Smooth muscle cell (in vitro differentiated cells): ENCODE measurements at regions not wholly inside any gene's neighbourhood (a gene's known extent, or its start where the extent isn't known, plus 50 kb on each side); places are given as distances from the start of the nearest gene placed in this dataset.

Source experiments
- DNase-seq: peaks from one replicate; lab custom pipeline; 2025; ENCODE audit not compliant: unreplicated experiment; lab: John Stamatoyannopoulos, UW
- H2AFZ ChIP-seq: fragments of 200-600 bp; sonication (generic); 2 replicates; pipeline ENCODE4 v1.6.0; 2016; ENCODE audit warnings: antibody characterized with exemption, low read depth, mild to moderate bottlenecking
- H3F3A ChIP-seq: fragments of 200-600 bp; sonication (generic); 2 replicates; pipeline ENCODE4 v1.6.0; 2017; ENCODE audit warnings: antibody characterized with exemption, low read depth
- H3K27ac ChIP-seq: fragments of 200-600 bp; sonication (generic); 2 replicates; pipeline ENCODE4 v1.5.1; 2016; ENCODE audit warnings: low read depth, mild to moderate bottlenecking
- H3K27me3 ChIP-seq: fragments of 200-600 bp; sonication (generic); 2 replicates; pipeline ENCODE4 v1.6.1; 2016; ENCODE audit warnings: low read depth, mild to moderate bottlenecking
- H3K36me3 ChIP-seq: fragments of 200-600 bp; sonication (generic); 2 replicates; pipeline ENCODE4 v1.5.1; 2016; ENCODE audit warnings: low read depth
- H3K4me1 ChIP-seq: fragments of 200-600 bp; sonication (generic); 2 replicates; pipeline ENCODE4 v1.5.1; 2016; ENCODE audit warnings: low read depth
- H3K4me2 ChIP-seq: fragments of 200-600 bp; sonication (generic); 2 replicates; pipeline ENCODE4 v1.6.0; 2016; ENCODE audit warnings: mild to moderate bottlenecking
- H3K4me3 ChIP-seq: fragments of 200-600 bp; sonication (generic); 2 replicates; pipeline ENCODE4 v1.5.1; 2016; ENCODE audit warnings: mild to moderate bottlenecking
- H3K79me2 ChIP-seq: fragments of 200-600 bp; sonication (generic); 2 replicates; pipeline ENCODE4 v1.6.0; 2016; ENCODE audit warnings: low read depth, mild to moderate bottlenecking
- H3K9ac ChIP-seq: fragments of 200-600 bp; sonication (generic); 2 replicates; pipeline ENCODE4 v1.6.0; 2016; ENCODE audit warnings: low read depth
- H3K9me3 ChIP-seq: fragments of 200-600 bp; sonication (generic); replicated peaks from 2 replicates; pipeline ENCODE4 v1.5.1; 2016; ENCODE audit warnings: low read depth
- H4K20me1 ChIP-seq: fragments of 200-600 bp; sonication (generic); 2 replicates; pipeline ENCODE4 v1.6.0; 2016; ENCODE audit warnings: low read depth
- CTCF ChIP-seq: fragments of 200-600 bp; sonication (generic); IDR thresholded peaks from 2 replicates; pipeline ENCODE4 v1.5.1; 2017; ENCODE audit warnings: borderline replicate concordance, mild to moderate bottlenecking, antibody characterized with exemption; ENCODE audit not compliant: insufficient read depth, poor library complexity, severe bottlenecking
- WGBS: methylation state at CpG from one replicate; pipeline ENCODE4 v1.1.7; 2016; ENCODE audit warnings: low lambda C conversion rate; 5-methylcytosine and 5-hydroxymethylcytosine counted together

DNA sequence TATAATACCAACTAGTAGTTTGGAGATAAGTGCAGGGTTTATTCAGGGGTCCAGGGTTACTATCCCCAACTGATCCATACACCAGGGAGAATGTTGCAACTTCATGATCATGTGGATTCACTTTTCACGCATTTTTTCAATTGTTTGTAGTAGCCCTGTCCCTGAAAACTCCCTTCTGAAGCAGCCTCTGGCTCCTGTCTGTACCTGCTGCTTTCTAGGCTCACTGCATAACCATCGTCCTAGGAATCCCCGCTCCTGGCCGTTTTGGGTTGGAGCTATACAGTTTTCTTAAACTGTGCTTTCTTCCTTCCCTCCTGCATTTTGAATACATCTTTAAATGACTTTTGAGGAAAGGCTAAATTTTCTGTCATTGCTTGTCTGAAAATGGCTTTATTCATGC is 154.1 kb downstream of the SDHAF3 start:
- WGBS: 88% methylated on average over 4 of the region's 4 CpGs
- Histone ChIP-seq H4K20me1 (no peaks in the 10 kb centered on the region), H3K9me3 (no peaks in the 10 kb centered on the region), H2AFZ (no peak overlapping the region), H3K79me2 (no peaks in the 10 kb centered on the region), H3K27me3 (no peaks in the 10 kb centered on the region), H3F3A (no peaks in the 10 kb centered on the region), H3K4me1 (no peaks in the 10 kb centered on the region), H3K9ac (no peak overlapping the region), H3K4me3 (no peak overlapping the region), H3K36me3 (no peaks in the 10 kb centered on the region), H3K27ac (no peak overlapping the region), H3K4me2 (no peak overlapping the region)
- DNase-seq: no peak
- TF ChIP-seq CTCF: no peak

DNA sequence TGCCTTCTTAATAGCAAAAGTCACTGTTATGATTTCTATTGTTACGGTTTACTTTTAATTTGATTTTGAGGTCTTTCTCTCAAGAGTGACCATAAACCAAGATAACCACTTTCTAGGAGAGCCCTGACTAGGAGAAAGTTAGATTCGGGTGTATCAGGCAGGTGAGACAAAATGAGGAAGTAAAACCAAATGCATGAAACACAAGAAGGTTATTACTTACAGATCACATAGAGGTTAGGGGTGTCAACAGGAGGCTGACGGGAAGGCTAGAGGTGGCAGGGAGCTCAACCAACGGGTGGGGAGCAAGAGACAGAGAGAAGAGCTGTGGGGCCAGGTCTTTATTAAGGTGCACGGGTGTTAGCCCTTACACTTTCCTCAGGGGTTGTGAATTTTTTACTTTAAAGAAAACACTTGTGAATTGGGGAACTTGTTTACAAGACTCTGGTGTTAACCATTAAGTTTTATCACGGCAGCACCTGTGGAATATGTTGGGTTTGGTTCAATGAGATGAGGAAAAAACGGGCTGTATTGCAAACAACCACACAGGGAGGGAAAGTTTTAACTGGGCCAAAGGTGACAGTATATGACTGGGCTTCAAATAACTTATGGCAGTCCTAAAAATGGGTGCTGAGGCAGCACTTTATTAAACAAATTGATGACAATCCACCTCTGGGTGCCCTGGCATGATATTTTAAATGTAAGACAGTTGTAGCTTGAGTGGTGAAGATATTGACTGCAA is 154.9 kb downstream of the SDHAF3 start:
- no peaks in the 10 kb centered on the region for H3K4me1 ChIP-seq
- H4K20me1 ChIP-seq: no peaks in the 10 kb centered on the region
- H2AFZ ChIP-seq: no peak overlapping the region
- no peaks in the 10 kb centered on the region for H3K9me3 ChIP-seq
- DNase-seq: no peak
- H3K79me2 ChIP-seq: no peaks in the 10 kb centered on the region
- H3K27ac ChIP-seq: no peak overlapping the region
- WGBS: 89% methylated on average over 7 of the region's 7 CpGs
- no peak overlapping the region for H3K9ac ChIP-seq
- H3K4me3 ChIP-seq: no peak overlapping the region
- no peak for TF ChIP-seq CTCF
- H3F3A ChIP-seq: no peaks in the 10 kb centered on the region
- H3K27me3 ChIP-seq: no peaks in the 10 kb centered on the region
- H3K36me3 ChIP-seq: no peaks in the 10 kb centered on the region
- no peak overlapping the region for H3K4me2 ChIP-seq

DNA sequence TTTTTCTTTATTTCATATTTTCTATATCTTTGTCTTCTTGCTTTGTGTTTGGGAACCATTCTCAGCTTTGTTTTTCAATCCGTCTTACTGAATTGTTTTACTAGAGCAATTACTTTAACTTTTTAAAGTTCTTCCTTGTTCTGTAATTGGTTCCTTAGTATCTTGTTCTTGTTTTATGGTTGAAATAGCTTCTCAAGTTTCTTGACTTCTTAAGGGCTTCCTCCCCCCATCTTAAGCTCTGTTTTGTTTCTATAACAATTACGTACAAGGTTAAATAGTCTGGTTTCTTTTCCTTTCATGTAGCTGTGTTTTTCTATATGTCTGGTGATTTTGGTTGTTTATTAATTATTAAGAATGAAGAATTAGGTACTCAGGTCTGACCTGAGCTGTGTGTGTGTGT is 158.0 kb downstream of the SDHAF3 start:
- Histone ChIP-seq H3F3A (no peaks in the 10 kb centered on the region), H3K4me2 (no peak overlapping the region), H3K36me3 (no peaks in the 10 kb centered on the region), H4K20me1 (no peaks in the 10 kb centered on the region), H2AFZ (no peak overlapping the region), H3K9me3 (no peaks in the 10 kb centered on the region), H3K27ac (no peak overlapping the region), H3K79me2 (no peaks in the 10 kb centered on the region), H3K4me3 (no peak overlapping the region), H3K4me1 (no peaks in the 10 kb centered on the region), H3K9ac (no peak overlapping the region), H3K27me3 (no peaks in the 10 kb centered on the region)
- 83% methylated on average over 2 of the region's 2 CpGs for WGBS
- no peak for DNase-seq
- no peak for TF ChIP-seq CTCF

GRCh38 chr7:97280950-97281349 is 163.5 kb downstream of the SDHAF3 start:
- Histone ChIP-seq H3K9ac (no peak overlapping the region), H4K20me1 (no peaks in the 10 kb centered on the region), H3K4me2 (no peak overlapping the region), H3K9me3 (no peaks in the 10 kb centered on the region), H3K4me3 (no peak overlapping the region), H3K27ac (no peak overlapping the region), H3K27me3 (no peaks in the 10 kb centered on the region), H3F3A (no peaks in the 10 kb centered on the region), H3K36me3 (no peaks in the 10 kb centered on the region), H3K79me2 (no peaks in the 10 kb centered on the region), H2AFZ (no peak overlapping the region), H3K4me1 (no peaks in the 10 kb centered on the region)
- DNase-seq: no peak
- WGBS: 90% methylated on average over 5 of the region's 5 CpGs
- no peak for TF ChIP-seq CTCF
